COR-L47 (cell line): ENCODE measurements at regions not wholly inside any gene's neighbourhood (a gene's known extent, or its start where the extent isn't known, plus 50 kb on each side); places are given as distances from the start of the nearest gene placed in this dataset.

ENCODE experiments used
- DNase-seq: peaks from one replicate; lab custom pipeline; 2025; lab: John Stamatoyannopoulos, UW

GRCh38 chr11:111194860-111195568, 50.5 kb upstream of the POU2AF2 start:
- no peak for DNase-seq

- DNase-seq, result no peak
These were observed 51.5 kb upstream of the POU2AF2 start for GRCh38 chr11:111193924-111194490.

- DNase-seq, result no peak
These were observed 56.1 kb upstream of the POU2AF2 start for GRCh38 chr11:111189466-111189865.

GRCh38 chr11:111186308-111186915, 59.1 kb upstream of the POU2AF2 start:
- DNase-seq, result no peak

- DNase-seq, result no peak
These were observed 60.3 kb upstream of the POU2AF2 start for GRCh38 chr11:111185266-111185665.

- DNase-seq, result no peak
These were observed 61.8 kb upstream of the POU2AF2 start for GRCh38 chr11:111183706-111184105.

- no peak for DNase-seq
These were observed 66.2 kb upstream of the POU2AF2 start for GRCh38 chr11:111179184-111179910.

GRCh38 chr11:111177037-111177871, 68.3 kb upstream of the POU2AF2 start:
- no peak for DNase-seq

GRCh38 chr11:111176603-111177002, 68.9 kb upstream of the POU2AF2 start:
- no peak for DNase-seq

- no peak for DNase-seq
These were observed 72.3 kb upstream of the POU2AF2 start for GRCh38 chr11:111173221-111173620.

GRCh38 chr11:111172321-111172862, 73.1 kb upstream of the POU2AF2 start:
- no peak for DNase-seq

GRCh38 chr11:111170761-111171379, 74.7 kb upstream of the POU2AF2 start:
- no peak for DNase-seq

- DNase-seq, result no peak
These were observed 76.2 kb upstream of the POU2AF2 start for GRCh38 chr11:111169367-111169766.

GRCh38 chr11:111168871-111169270, 76.7 kb upstream of the POU2AF2 start:
- no peak for DNase-seq

GRCh38 chr11:111167666-111168065, 77.9 kb upstream of the POU2AF2 start:
- DNase-seq, result no peak

- DNase-seq, result no peak
These were observed 78.9 kb upstream of the POU2AF2 start for GRCh38 chr11:111166598-111166997.

GRCh38 chr11:111162305-111162704, 83.2 kb upstream of the POU2AF2 start:
- no peak for DNase-seq

- DNase-seq, result no peak
These were observed 88.0 kb upstream of the POU2AF2 start for GRCh38 chr11:111157571-111157970.

- no peak for DNase-seq
These were observed 90.5 kb upstream of the POU2AF2 start for GRCh38 chr11:111155021-111155420.

GRCh38 chr11:111153194-111153593, 92.3 kb upstream of the POU2AF2 start:
- no peak for DNase-seq

- DNase-seq, result no peak
These were observed 96.6 kb upstream of the POU2AF2 start for GRCh38 chr11:111148953-111149352.
